ENCODE measurements at regions not wholly inside any gene's neighbourhood (a gene's known extent, or its start where the extent isn't known, plus 50 kb on each side); places are given as distances from the start of the nearest gene placed in this dataset.

GRCh38 chr14:101230161-101230850 lies 326.8 kb upstream of the RTL1 start:
- Histone ChIP-seq H3K9ac (ENCODE audit: low read length) (no peak overlapping the region), H4K20me1 (ENCODE audit: insufficient read depth, low read length) (no peaks in the 10 kb centered on the region), H3K4me1 (ENCODE audit: low read length) (no peaks in the 10 kb centered on the region), H3K27me3 (ENCODE audit: low read depth, low read length) (no peaks in the 10 kb centered on the region), H3K27ac (ENCODE audit: low read length) (no peak overlapping the region), H3K4me2 (ENCODE audit: low read length) (no peak overlapping the region), H3K4me3 (ENCODE audit: low read length) (no peak overlapping the region), H3K36me3 (replicated peaks; ENCODE audit: low read depth, low read length) (no peaks in the 10 kb centered on the region), H3K79me2 (ENCODE audit: low read length) (no peaks in the 10 kb centered on the region), H3K9me3 (ENCODE audit: insufficient read depth, low read length) (no peaks in the 10 kb centered on the region), H2AFZ (ENCODE audit: low read depth, low read length) (no peak overlapping the region)
- TF ChIP-seq CTCF (IDR thresholded peaks at IDR 0.05; ENCODE audit: low read depth, low read length) (no peak), EZH2phosphoT487 (IDR thresholded peaks at IDR 0.05; ENCODE audit: low read depth) (no peak)

GRCh38 chr14:101230851-101231550 lies 327.5 kb upstream of the RTL1 start:
- H3K27me3 ChIP-seq (ENCODE audit: low read depth, low read length), result no peaks in the 10 kb centered on the region
- H3K4me3 ChIP-seq (ENCODE audit: low read length), result no peak overlapping the region
- TF ChIP-seq CTCF (IDR thresholded peaks at IDR 0.05; ENCODE audit: low read depth, low read length) (no peak), EZH2phosphoT487 (IDR thresholded peaks at IDR 0.05; ENCODE audit: low read depth) (no peak)
- H3K27ac ChIP-seq (ENCODE audit: low read length), result no peak overlapping the region
- no peak overlapping the region for H3K4me2 ChIP-seq (ENCODE audit: low read length)
- H4K20me1 ChIP-seq (ENCODE audit: insufficient read depth, low read length), result no peaks in the 10 kb centered on the region
- H3K9ac ChIP-seq (ENCODE audit: low read length), result no peak overlapping the region
- H3K9me3 ChIP-seq (ENCODE audit: insufficient read depth, low read length), result no peaks in the 10 kb centered on the region
- H3K79me2 ChIP-seq (ENCODE audit: low read length), result no peaks in the 10 kb centered on the region
- no peaks in the 10 kb centered on the region for H3K36me3 ChIP-seq (replicated peaks; ENCODE audit: low read depth, low read length)
- H3K4me1 ChIP-seq (ENCODE audit: low read length), result no peaks in the 10 kb centered on the region
- H2AFZ ChIP-seq (ENCODE audit: low read depth, low read length), result no peak overlapping the region

- Histone ChIP-seq H2AFZ (ENCODE audit: low read depth, low read length) (no peak overlapping the region), H3K27ac (ENCODE audit: low read length) (no peak overlapping the region), H3K9ac (ENCODE audit: low read length) (no peak overlapping the region), H3K4me3 (ENCODE audit: low read length) (no peak overlapping the region), H3K4me1 (ENCODE audit: low read length) (no peaks in the 10 kb centered on the region), H3K4me2 (ENCODE audit: low read length) (no peak overlapping the region), H3K36me3 (replicated peaks; ENCODE audit: low read depth, low read length) (no peaks in the 10 kb centered on the region), H3K79me2 (ENCODE audit: low read length) (no peaks in the 10 kb centered on the region), H3K9me3 (ENCODE audit: insufficient read depth, low read length) (no peaks in the 10 kb centered on the region), H4K20me1 (ENCODE audit: insufficient read depth, low read length) (no peaks in the 10 kb centered on the region), H3K27me3 (ENCODE audit: low read depth, low read length) (no peaks in the 10 kb centered on the region)
- no peak for TF ChIP-seq CTCF (IDR thresholded peaks at IDR 0.05; ENCODE audit: low read depth, low read length)
Observed at GRCh38 chr14:101231828-101232227, 328.3 kb upstream of the RTL1 start.

GRCh38 chr14:101232340-101233020 lies 328.8 kb upstream of the DIO3 start:
- H3K9ac ChIP-seq (ENCODE audit: low read length), result no peak overlapping the region
- no peak overlapping the region for H3K27ac ChIP-seq (ENCODE audit: low read length)
- TF ChIP-seq EZH2phosphoT487 (IDR thresholded peaks at IDR 0.05; ENCODE audit: low read depth), result no peak
- no peak for TF ChIP-seq CTCF (IDR thresholded peaks at IDR 0.05; ENCODE audit: low read depth, low read length)
- H3K36me3 ChIP-seq (replicated peaks; ENCODE audit: low read depth, low read length), result no peaks in the 10 kb centered on the region
- no peaks in the 10 kb centered on the region for H3K4me1 ChIP-seq (ENCODE audit: low read length)
- no peak overlapping the region for H3K4me3 ChIP-seq (ENCODE audit: low read length)
- no peaks in the 10 kb centered on the region for H3K27me3 ChIP-seq (ENCODE audit: low read depth, low read length)
- H3K4me2 ChIP-seq (ENCODE audit: low read length), result no peak overlapping the region
- no peaks in the 10 kb centered on the region for H3K79me2 ChIP-seq (ENCODE audit: low read length)
- H3K9me3 ChIP-seq (ENCODE audit: insufficient read depth, low read length), result no peaks in the 10 kb centered on the region
- H4K20me1 ChIP-seq (ENCODE audit: insufficient read depth, low read length), result no peaks in the 10 kb centered on the region
- no peak overlapping the region for H2AFZ ChIP-seq (ENCODE audit: low read depth, low read length)

Measured in OCI-LY3 (cell line).